H9 (cell line): ENCODE measurements at regions not wholly inside any gene's neighbourhood (a gene's known extent, or its start where the extent isn't known, plus 50 kb on each side); places are given as distances from the start of the nearest gene placed in this dataset.

Experiments used
- DNase-seq: peaks from one replicate; pipeline ENCODE4 v3.0.0-alpha.2; 2017
- H2AFZ ChIP-seq: one replicate; pipeline ENCODE4 v1.6.1; 2013; ENCODE audit warnings: mild to moderate bottlenecking, low read length, control low read depth, moderate library complexity
- H2AK5ac ChIP-seq: 2 replicates; pipeline ENCODE4 v1.6.1; 2013; ENCODE audit warnings: low read length, control low read depth, mixed read lengths; ENCODE audit not compliant: insufficient read length
- H2BK120ac ChIP-seq: one replicate; pipeline ENCODE4 v1.6.1; 2013; ENCODE audit warnings: low read depth, mild to moderate bottlenecking, low read length, control low read depth, inconsistent platforms; ENCODE audit not compliant: poor library complexity, severe bottlenecking
- H2BK12ac ChIP-seq: 2 replicates; pipeline ENCODE4 v1.6.1; 2013; ENCODE audit warnings: low read length, control low read depth, mixed read lengths, low read depth; ENCODE audit not compliant: insufficient read length
- H2BK15ac ChIP-seq: 2 replicates; pipeline ENCODE4 v1.6.1; 2013; ENCODE audit warnings: low read depth, low read length, control low read depth
- H2BK20ac ChIP-seq: one replicate; pipeline ENCODE4 v1.6.1; 2013; ENCODE audit warnings: low read depth, mild to moderate bottlenecking, low read length, control low read depth, inconsistent platforms; ENCODE audit not compliant: poor library complexity, severe bottlenecking
- H2BK5ac ChIP-seq: 2 replicates; pipeline ENCODE4 v1.6.1; 2013; ENCODE audit warnings: low read length, control low read depth, mixed read lengths; ENCODE audit not compliant: insufficient read length
- H3K14ac ChIP-seq: 2 replicates; pipeline ENCODE4 v1.6.1; 2013; ENCODE audit warnings: low read length, control low read depth; ENCODE audit not compliant: insufficient read depth
- H3K18ac ChIP-seq: 2 replicates; pipeline ENCODE4 v1.6.1; 2013; ENCODE audit warnings: low read depth, mild to moderate bottlenecking, mixed read lengths, low read length, control low read depth; ENCODE audit not compliant: insufficient read length
- H3K23ac ChIP-seq: 2 replicates; pipeline ENCODE4 v1.6.1; 2013; ENCODE audit warnings: low read length, control low read depth, mixed read lengths, low read depth; ENCODE audit not compliant: insufficient read length
- H3K23me2 ChIP-seq: 2 replicates; pipeline ENCODE4 v1.6.1; 2013; ENCODE audit warnings: low read depth, mild to moderate bottlenecking, mixed read lengths, low read length, control low read depth; ENCODE audit not compliant: insufficient read length, poor library complexity, severe bottlenecking
- H3K27ac ChIP-seq: 2 replicates; pipeline ENCODE4 v1.5.1; 2013; ENCODE audit warnings: low read length, control low read depth, mixed read lengths, low read depth; ENCODE audit not compliant: insufficient read length
- H3K27me3 ChIP-seq: 2 replicates; pipeline ENCODE4 v1.6.1; 2013; ENCODE audit warnings: low read length, control low read depth, inconsistent platforms; ENCODE audit not compliant: insufficient read depth
- H3K4ac ChIP-seq: 2 replicates; pipeline ENCODE4 v1.6.1; 2013; ENCODE audit warnings: low read depth, mild to moderate bottlenecking, control low read depth, inconsistent platforms, low read length, moderate library complexity
- H3K4me1 ChIP-seq: 2 replicates; pipeline ENCODE4 v1.6.1; 2013; ENCODE audit warnings: low read length, control low read depth, inconsistent platforms; ENCODE audit not compliant: insufficient read depth
- H3K4me2 ChIP-seq: 2 replicates; pipeline ENCODE4 v1.6.1; 2013; ENCODE audit warnings: low read length, control low read depth, mixed read lengths; ENCODE audit not compliant: insufficient read length, insufficient read depth
- H3K56ac ChIP-seq: 2 replicates; pipeline ENCODE4 v1.6.1; 2013; ENCODE audit warnings: low read depth, mild to moderate bottlenecking, mixed read lengths, low read length, control low read depth; ENCODE audit not compliant: insufficient read length
- H3K79me1 ChIP-seq: 2 replicates; pipeline ENCODE4 v1.6.1; 2013; ENCODE audit warnings: low read depth, mild to moderate bottlenecking, moderate library complexity, low read length, control low read depth, inconsistent platforms; ENCODE audit not compliant: insufficient read depth, poor library complexity, severe bottlenecking
- H3K79me2 ChIP-seq: 2 replicates; pipeline ENCODE4 v1.6.1; 2013; ENCODE audit warnings: low read length, control low read depth, inconsistent platforms; ENCODE audit not compliant: insufficient read depth
- H3K9ac ChIP-seq: 2 replicates; pipeline ENCODE4 v1.6.1; 2013; ENCODE audit warnings: low read length, control low read depth, mixed read lengths; ENCODE audit not compliant: insufficient read length; ENCODE audit errors: extremely low read depth
- H3K9me3 ChIP-seq: one replicate; pipeline ENCODE4 v1.6.1; 2013; ENCODE audit warnings: low read depth, low read length, inconsistent platforms; ENCODE audit not compliant: control insufficient read depth
- H3T11ph ChIP-seq: one replicate; pipeline ENCODE4 v1.6.1; 2013; ENCODE audit warnings: mild to moderate bottlenecking, low read length, control low read depth, inconsistent platforms
- H4K20me1 ChIP-seq: one replicate; pipeline ENCODE4 v1.6.1; 2013; ENCODE audit not compliant: control insufficient read depth, insufficient read length, insufficient read depth
- H4K5ac ChIP-seq: 2 replicates; pipeline ENCODE4 v1.6.1; 2013; ENCODE audit warnings: low read depth, mild to moderate bottlenecking, mixed read lengths, low read length, control low read depth; ENCODE audit not compliant: insufficient read length
- H4K8ac ChIP-seq: replicated peaks from 2 replicates; pipeline ENCODE4 v1.6.1; 2013; ENCODE audit warnings: low read length, control low read depth, mixed read lengths, low read depth; ENCODE audit not compliant: insufficient read length
- H4K91ac ChIP-seq: 2 replicates; pipeline ENCODE4 v1.6.1; 2013; ENCODE audit warnings: low read depth, mild to moderate bottlenecking, moderate library complexity, mixed read lengths, low read length, control low read depth; ENCODE audit not compliant: insufficient read length
- H3K27ac Mint-ChIP-seq, 3 experiments: 2 replicates in 2 of 3; 3 replicates in 1 of 3; pipeline ENCODE4 v1.8.0; 2020 to 2021; ENCODE audit warnings: mixed read lengths in 3 of 3, mild to moderate bottlenecking in 1 of 3, moderate library complexity in 1 of 3
- H3K27me3 Mint-ChIP-seq: 2 replicates; pipeline ENCODE4 v1.8.0; 2021; ENCODE audit warnings: low read depth, mild to moderate bottlenecking, moderate library complexity, mixed read lengths
- H3K36me3 Mint-ChIP-seq, 3 experiments: 2 replicates in 2 of 3; 3 replicates in 1 of 3; pipeline ENCODE4 v1.8.0; 2020 to 2021; ENCODE audit warnings: low read depth in 3 of 3, mixed read lengths in 3 of 3; ENCODE audit not compliant: insufficient read depth in 1 of 3
- H3K4me1 Mint-ChIP-seq, 2 experiments: 2 replicates each; pipeline ENCODE4 v1.8.0; 2020; ENCODE audit warnings: mixed read lengths in 2 of 2
- H3K4me3 Mint-ChIP-seq, 2 experiments: 2 replicates in 1 of 2; 3 replicates in 1 of 2; pipeline ENCODE4 v1.8.0; 2020 to 2021; ENCODE audit warnings: mild to moderate bottlenecking in 2 of 2, mixed read lengths in 2 of 2, moderate library complexity in 1 of 2
- H3K9me3 Mint-ChIP-seq, 2 experiments: 2 replicates in 1 of 2; 3 replicates in 1 of 2; pipeline ENCODE4 v1.8.0; 2020; ENCODE audit warnings: mild to moderate bottlenecking in 2 of 2, mixed read lengths in 2 of 2, moderate library complexity in 1 of 2
- CTCF ChIP-seq: fragments of 200-600 bp; sonication (generic); conservative IDR thresholded peaks from 3 replicates; pipeline ENCODE4 v1.8.0; 2021; ENCODE audit warnings: antibody characterized with exemption, mild to moderate bottlenecking

GRCh38 chr11:23620617-23621016 lies 760.3 kb upstream of the CCDC179 start:
- Histone ChIP-seq H2AFZ (no peak overlapping the region), H3K18ac (no peak overlapping the region), H3K4me2 (no peak overlapping the region), H2BK120ac (no peak overlapping the region), H3K9me3 (no peaks in the 10 kb centered on the region), H4K5ac (no peak overlapping the region), H3T11ph (no peak overlapping the region), H2BK5ac (no peak overlapping the region), H3K9ac (no peak overlapping the region), H3K27me3 (no peaks in the 10 kb centered on the region), H2BK20ac (no peak overlapping the region), H3K4me1 (no peaks in the 10 kb centered on the region), H3K79me1 (no peaks in the 10 kb centered on the region), H2AK5ac (no peak overlapping the region), H3K23ac (no peak overlapping the region), H3K56ac (no peak overlapping the region), H2BK15ac (no peak overlapping the region), H3K4ac (no peak overlapping the region), H3K79me2 (no peaks in the 10 kb centered on the region), H3K14ac (no peak overlapping the region), H4K20me1 (no peaks in the 10 kb centered on the region), H4K91ac (no peak overlapping the region), H4K8ac (no peak overlapping the region), H3K23me2 (no peaks in the 10 kb centered on the region), H2BK12ac (no peak overlapping the region), H3K27ac (no peak overlapping the region)
- TF ChIP-seq CTCF: no peak
- Mint-ChIP-seq H3K9me3 (peaks cover 0 to 2% of the 10 kb centered on the region in 2 experiments; a peak in 1 of 5 replicates), H3K4me3 (no peak overlapping the region), H3K36me3 (no peaks in the 10 kb centered on the region), H3K4me1 (no peaks in the 10 kb centered on the region), H3K27me3 (no peaks in the 10 kb centered on the region), H3K27ac (no peak overlapping the region)
- DNase-seq: no peak
